ENCODE measurements at regions not wholly inside any gene's neighbourhood (a gene's known extent, or its start where the extent isn't known, plus 50 kb on each side); places are given as distances from the start of the nearest gene placed in this dataset.

DNA sequence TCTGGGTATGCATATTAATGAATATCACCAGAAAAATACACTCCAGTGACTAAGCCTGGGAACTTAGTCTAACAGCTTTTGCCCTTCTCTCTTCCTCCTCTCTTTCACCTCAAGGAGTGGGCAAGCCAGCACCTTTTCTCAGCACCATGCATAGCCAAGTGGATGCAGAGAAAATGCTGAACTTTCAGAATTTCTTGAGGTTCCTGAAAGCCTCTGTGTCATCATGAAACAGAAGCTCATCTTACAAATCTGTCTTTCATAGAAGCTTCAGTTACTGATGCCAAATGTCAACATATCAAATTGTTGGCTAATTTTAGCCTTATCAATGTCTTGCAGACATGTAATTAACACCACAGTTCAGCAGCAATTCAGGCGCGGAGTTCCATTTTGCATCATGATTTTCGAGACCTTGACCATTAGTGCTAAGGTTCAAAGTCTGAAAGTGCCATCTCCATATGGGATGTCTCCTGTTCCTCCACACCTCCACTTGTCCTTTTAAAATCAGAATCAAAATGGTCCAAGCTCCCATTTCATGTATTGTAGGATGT lies 51.1 kb upstream of the RPH3A start:
- DNase-seq (ENCODE audit: low read depth), result no peak
- no peak overlapping the region for H3K4me3 ChIP-seq (ENCODE audit: low read length)
- TF ChIP-seq, protein P1, sequence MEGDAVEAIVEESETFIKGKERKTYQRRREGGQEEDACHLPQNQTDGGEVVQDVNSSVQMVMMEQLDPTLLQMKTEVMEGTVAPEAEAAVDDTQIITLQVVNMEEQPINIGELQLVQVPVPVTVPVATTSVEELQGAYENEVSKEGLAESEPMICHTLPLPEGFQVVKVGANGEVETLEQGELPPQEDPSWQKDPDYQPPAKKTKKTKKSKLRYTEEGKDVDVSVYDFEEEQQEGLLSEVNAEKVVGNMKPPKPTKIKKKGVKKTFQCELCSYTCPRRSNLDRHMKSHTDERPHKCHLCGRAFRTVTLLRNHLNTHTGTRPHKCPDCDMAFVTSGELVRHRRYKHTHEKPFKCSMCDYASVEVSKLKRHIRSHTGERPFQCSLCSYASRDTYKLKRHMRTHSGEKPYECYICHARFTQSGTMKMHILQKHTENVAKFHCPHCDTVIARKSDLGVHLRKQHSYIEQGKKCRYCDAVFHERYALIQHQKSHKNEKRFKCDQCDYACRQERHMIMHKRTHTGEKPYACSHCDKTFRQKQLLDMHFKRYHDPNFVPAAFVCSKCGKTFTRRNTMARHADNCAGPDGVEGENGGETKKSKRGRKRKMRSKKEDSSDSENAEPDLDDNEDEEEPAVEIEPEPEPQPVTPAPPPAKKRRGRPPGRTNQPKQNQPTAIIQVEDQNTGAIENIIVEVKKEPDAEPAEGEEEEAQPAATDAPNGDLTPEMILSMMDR (IDR thresholded peaks at IDR 0.05; ENCODE audit: insufficient read depth, low read depth, low read length, missing control alignments), result no peak

DNA sequence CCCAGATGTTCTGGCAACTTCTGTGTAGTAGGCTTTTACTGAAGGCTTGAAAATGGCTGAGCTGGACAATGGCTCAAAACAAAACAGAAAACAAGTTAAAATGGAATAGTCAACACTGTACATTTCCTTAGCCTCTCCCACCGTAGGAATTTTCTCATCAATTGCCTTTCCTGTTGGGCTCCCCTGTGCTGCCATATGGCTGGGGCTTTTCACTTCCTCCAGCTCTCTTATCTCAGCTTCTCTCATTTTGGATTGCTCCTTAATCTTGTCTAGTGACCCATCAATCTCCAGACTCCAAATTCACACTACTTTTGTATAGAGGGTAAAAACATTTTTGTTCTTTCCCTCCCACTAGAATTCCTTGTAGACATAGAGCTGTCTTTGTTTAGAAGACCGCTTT lies 50.4 kb upstream of the RPH3A start:
- no peak overlapping the region for H3K4me3 ChIP-seq (ENCODE audit: low read length)
- TF ChIP-seq, protein P1 (IDR thresholded peaks at IDR 0.05; ENCODE audit: insufficient read depth, low read depth, low read length, missing control alignments), result no peak
- DNase-seq (ENCODE audit: low read depth), result no peak
